Mammary epithelial cell (primary cell): ENCODE measurements at regions not wholly inside any gene's neighbourhood (a gene's known extent, or its start where the extent isn't known, plus 50 kb on each side); places are given as distances from the start of the nearest gene placed in this dataset.

ENCODE experiments used
- EZH2 ChIP-seq: IDR thresholded peaks from 2 replicates; pipeline ENCODE4 v1.6.1; 2012; ENCODE audit warnings: low read length, inconsistent platforms, borderline replicate concordance
- TF ChIP-seq, protein P1 (sequence below), 2 donors: IDR thresholded peaks in 1 of 2; conservative IDR thresholded peaks in 1 of 2; 2 replicates each; pipeline ENCODE4 v1.5.1; 2011 to 2012; ENCODE audit warnings: inconsistent platforms in 2 of 2, low read length in 2 of 2, mild to moderate bottlenecking in 2 of 2, control low read depth in 1 of 2, low read depth in 1 of 2; ENCODE audit not compliant: insufficient read depth in 1 of 2; ENCODE audit errors: extremely low read depth in 1 of 2

DNA sequence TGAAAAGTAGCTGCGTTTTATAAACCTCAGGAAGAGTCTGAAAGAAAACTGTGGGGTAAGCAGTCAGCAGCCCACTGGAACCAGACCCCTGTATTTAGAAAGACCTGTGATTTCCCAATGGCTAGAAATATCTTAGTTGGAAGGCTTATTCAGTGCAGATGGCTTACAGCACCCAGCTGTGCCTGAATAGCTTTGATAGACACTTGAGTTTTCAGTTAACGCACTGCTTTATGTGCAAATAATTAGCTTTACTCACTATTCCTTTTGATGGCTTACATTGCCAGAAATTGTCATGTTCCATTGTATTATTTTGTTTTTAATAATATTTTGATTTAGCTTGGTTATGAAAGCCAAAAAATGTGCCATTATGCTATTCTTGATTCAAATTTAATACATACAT, 465.3 kb upstream of the SYNCRIP start:
- no peak for TF ChIP-seq EZH2
- TF ChIP-seq, protein P1, sequence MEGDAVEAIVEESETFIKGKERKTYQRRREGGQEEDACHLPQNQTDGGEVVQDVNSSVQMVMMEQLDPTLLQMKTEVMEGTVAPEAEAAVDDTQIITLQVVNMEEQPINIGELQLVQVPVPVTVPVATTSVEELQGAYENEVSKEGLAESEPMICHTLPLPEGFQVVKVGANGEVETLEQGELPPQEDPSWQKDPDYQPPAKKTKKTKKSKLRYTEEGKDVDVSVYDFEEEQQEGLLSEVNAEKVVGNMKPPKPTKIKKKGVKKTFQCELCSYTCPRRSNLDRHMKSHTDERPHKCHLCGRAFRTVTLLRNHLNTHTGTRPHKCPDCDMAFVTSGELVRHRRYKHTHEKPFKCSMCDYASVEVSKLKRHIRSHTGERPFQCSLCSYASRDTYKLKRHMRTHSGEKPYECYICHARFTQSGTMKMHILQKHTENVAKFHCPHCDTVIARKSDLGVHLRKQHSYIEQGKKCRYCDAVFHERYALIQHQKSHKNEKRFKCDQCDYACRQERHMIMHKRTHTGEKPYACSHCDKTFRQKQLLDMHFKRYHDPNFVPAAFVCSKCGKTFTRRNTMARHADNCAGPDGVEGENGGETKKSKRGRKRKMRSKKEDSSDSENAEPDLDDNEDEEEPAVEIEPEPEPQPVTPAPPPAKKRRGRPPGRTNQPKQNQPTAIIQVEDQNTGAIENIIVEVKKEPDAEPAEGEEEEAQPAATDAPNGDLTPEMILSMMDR (conservative IDR thresholded peaks at IDR 0.05 in 1 of 2, IDR thresholded peaks at IDR 0.05 in 1 of 2; ENCODE audit: extremely low read depth in 1 of 2, insufficient read depth in 1 of 2, low read depth in 1 of 2, low read length in 2 of 2) = no peak
